Vagina (tissue), 2 donors: ENCODE measurements at regions not wholly inside any gene's neighbourhood (a gene's known extent, or its start where the extent isn't known, plus 50 kb on each side); places are given as distances from the start of the nearest gene placed in this dataset.
A peak's percentile ranks its signal among the peaks of the same experiment; 100 is the strongest.

ENCODE experiments used
- DNase-seq, 2 donors: peaks; one replicate each; pipeline ENCODE4 v3.0.0-alpha.2; 2017; ENCODE audit errors: extremely low spot score in 2 of 2
- H3K27ac ChIP-seq: fragments of 200-600 bp; sonication (generic); one replicate; pipeline ENCODE4 v1.5.1; 2019
- H3K27me3 ChIP-seq: fragments of 200-600 bp; sonication (generic); one replicate; pipeline ENCODE4 v1.5.1; 2019
- H3K36me3 ChIP-seq, 2 donors: fragments of 200-600 bp; sonication (generic); one replicate each; pipeline ENCODE4 v1.5.1; 2017 to 2019
- H3K4me1 ChIP-seq: fragments of 200-600 bp; sonication (generic); one replicate; pipeline ENCODE4 v1.5.1; 2019
- H3K4me3 ChIP-seq, 2 donors: fragments of 200-600 bp; sonication (generic); 1 replicate in 1 of 2; 2 replicates in 1 of 2; pipeline ENCODE4 v1.5.1; 2016 to 2019
- H3K9me3 ChIP-seq: fragments of 200-600 bp; sonication (generic); one replicate; pipeline ENCODE4 v1.5.1; 2019
- POLR2A ChIP-seq, 2 donors: fragments of 450-650 bp; IDR thresholded peaks; one replicate each; pipeline ENCODE4 v1.6.1; 2017; ENCODE audit warnings: antibody characterized with exemption in 2 of 2, mild to moderate bottlenecking in 2 of 2, moderate library complexity in 2 of 2
- POLR2AphosphoS5 ChIP-seq, 2 donors: sonication (generic); formaldehyde crosslinking; IDR thresholded peaks; one replicate each; pipeline ENCODE4 v1.9.0; 2017; ENCODE audit warnings: antibody characterized with exemption in 2 of 2, mild to moderate bottlenecking in 2 of 2, low read depth in 1 of 2; ENCODE audit not compliant: insufficient read depth in 1 of 2
- intact Hi-C: fragments of 100-400 bp; cut with DNase I; formaldehyde crosslinking; loops from one replicate; pipeline ENCODE4 v1.15.1; 2023
- TF ChIP-seq, protein P1 (sequence below), 3 experiments: fragments of 450-650 bp in 2 of 3; fragments of 200-600 bp in 1 of 3; sonication (generic) in 1 of 3; IDR thresholded peaks; one replicate each; pipeline ENCODE4 v1.5.1; 2017 to 2019; ENCODE audit warnings: antibody characterized with exemption in 3 of 3, mild to moderate bottlenecking in 2 of 3, moderate library complexity in 2 of 3

DNA sequence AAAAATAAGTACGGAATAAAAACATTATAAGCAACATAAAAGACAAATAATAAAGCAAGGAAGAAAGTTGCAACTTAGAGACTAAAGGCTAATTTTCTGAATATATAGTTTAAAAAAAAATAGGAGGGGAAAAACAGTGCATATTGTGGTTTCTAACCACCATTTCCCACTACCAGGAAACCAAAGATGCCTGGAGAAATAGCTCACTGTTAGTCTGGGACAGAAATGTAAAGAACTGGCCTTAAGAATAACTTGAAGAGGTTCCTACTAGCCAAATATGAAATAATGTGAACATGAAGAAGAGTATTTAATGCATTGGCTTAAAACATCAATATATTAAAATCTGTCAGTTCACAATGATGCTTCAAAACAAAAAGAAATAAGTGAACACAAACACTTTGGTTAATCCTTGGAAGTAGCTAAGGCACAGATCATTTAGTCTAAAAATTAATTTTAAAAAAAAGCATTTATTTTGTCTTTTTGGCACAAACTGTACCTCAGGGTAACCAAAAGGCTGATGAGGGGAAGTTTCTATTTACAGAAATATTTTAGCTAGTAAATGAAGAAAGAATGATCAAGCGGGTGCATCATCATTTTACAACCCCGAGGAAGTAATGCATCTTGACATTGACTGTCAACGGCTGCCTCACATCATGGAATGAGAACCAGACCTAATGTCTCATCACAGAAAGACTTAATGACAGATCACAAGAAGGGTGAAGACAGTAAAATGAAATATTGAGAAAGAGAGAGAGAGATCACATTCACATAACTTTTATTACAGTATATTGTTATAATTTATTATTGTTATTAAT lies 297.2 kb upstream of the LDB2 start:
- no peak for TF ChIP-seq POLR2A (IDR thresholded peaks at IDR 0.05)
- no peak for TF ChIP-seq POLR2AphosphoS5 (IDR thresholded peaks at IDR 0.05; ENCODE audit: insufficient read depth in 1 of 2, low read depth in 1 of 2)
- TF ChIP-seq, protein P1, sequence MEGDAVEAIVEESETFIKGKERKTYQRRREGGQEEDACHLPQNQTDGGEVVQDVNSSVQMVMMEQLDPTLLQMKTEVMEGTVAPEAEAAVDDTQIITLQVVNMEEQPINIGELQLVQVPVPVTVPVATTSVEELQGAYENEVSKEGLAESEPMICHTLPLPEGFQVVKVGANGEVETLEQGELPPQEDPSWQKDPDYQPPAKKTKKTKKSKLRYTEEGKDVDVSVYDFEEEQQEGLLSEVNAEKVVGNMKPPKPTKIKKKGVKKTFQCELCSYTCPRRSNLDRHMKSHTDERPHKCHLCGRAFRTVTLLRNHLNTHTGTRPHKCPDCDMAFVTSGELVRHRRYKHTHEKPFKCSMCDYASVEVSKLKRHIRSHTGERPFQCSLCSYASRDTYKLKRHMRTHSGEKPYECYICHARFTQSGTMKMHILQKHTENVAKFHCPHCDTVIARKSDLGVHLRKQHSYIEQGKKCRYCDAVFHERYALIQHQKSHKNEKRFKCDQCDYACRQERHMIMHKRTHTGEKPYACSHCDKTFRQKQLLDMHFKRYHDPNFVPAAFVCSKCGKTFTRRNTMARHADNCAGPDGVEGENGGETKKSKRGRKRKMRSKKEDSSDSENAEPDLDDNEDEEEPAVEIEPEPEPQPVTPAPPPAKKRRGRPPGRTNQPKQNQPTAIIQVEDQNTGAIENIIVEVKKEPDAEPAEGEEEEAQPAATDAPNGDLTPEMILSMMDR (IDR thresholded peaks at IDR 0.05): no peak
- Histone ChIP-seq H3K4me3 (no peak overlapping the region), H3K27ac (no peak overlapping the region), H3K4me1 (peaks cover 4% of the 10 kb centered on the region), H3K27me3 (no peaks in the 10 kb centered on the region), H3K36me3 (no peaks in the 10 kb centered on the region), H3K9me3 (no peaks in the 10 kb centered on the region)
- intact Hi-C loops: no loop called here
- DNase-seq: no peak

DNA sequence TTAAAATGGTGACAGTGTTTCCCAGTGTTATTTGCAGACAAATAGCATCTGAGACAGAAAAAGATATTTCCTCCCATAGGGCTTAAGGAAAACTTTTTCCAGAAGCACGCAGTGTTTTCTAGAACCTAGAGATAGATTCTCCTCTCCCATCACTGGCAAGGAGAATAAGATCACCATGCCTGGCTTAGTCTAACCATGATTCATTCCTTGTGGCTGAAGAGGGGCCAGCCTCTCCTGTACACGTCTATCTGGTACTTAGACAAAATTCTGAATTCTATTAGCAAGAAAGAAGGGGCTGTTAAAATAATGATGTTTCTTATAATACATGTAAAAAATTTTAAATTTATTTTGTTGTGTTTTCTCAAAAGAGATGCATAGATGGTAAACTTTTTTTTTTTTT lies 296.1 kb upstream of the LDB2 start:
- intact Hi-C loops: no loop called here

DNA sequence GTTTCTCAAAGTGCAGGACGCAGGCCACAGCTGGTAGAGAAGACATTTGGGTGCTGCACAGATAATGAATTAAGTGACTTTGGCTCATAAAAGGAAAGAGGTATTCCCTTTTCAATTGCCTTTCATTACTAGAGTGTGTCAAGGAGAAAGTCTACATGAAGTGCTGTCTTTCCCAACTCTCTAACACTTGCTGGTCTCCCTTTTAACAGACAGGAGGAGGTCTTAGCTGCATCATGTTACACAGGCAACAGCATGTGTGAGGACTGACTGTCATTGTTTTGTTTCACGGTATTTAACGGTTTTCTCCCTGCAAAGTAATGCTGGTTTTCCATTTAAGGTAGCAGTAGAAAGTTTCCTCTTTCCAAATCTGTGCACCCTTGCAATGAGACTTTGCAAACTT lies 291.3 kb upstream of the LDB2 start:
- Histone ChIP-seq H3K4me1 (peaks cover 12% of the 10 kb centered on the region), H3K36me3 (no peaks in the 10 kb centered on the region), H3K27me3 (no peaks in the 10 kb centered on the region), H3K9me3 (no peaks in the 10 kb centered on the region), H3K4me3 (no peak overlapping the region), H3K27ac (no peak overlapping the region)
- no peak for DNase-seq
- intact Hi-C loops: no loop called here
- no peak for TF ChIP-seq POLR2A (IDR thresholded peaks at IDR 0.05)
- TF ChIP-seq, protein P1 (IDR thresholded peaks at IDR 0.05): no peak
- TF ChIP-seq POLR2AphosphoS5 (IDR thresholded peaks at IDR 0.05; ENCODE audit: insufficient read depth in 1 of 2, low read depth in 1 of 2): no peak

More for the DNA sequence above, 296.1 kb upstream of the LDB2 start:
- no peak for TF ChIP-seq POLR2AphosphoS5 (IDR thresholded peaks at IDR 0.05; ENCODE audit: insufficient read depth in 1 of 2, low read depth in 1 of 2)
- TF ChIP-seq, protein P1 (IDR thresholded peaks at IDR 0.05): no peak
- TF ChIP-seq POLR2A (IDR thresholded peaks at IDR 0.05): no peak
- Histone ChIP-seq H3K4me1 (peaks cover 4% of the 10 kb centered on the region), H3K36me3 (no peaks in the 10 kb centered on the region), H3K27ac (no peak overlapping the region), H3K4me3 (no peak overlapping the region), H3K9me3 (no peaks in the 10 kb centered on the region), H3K27me3 (no peaks in the 10 kb centered on the region)
- DNase-seq: no peak

DNA sequence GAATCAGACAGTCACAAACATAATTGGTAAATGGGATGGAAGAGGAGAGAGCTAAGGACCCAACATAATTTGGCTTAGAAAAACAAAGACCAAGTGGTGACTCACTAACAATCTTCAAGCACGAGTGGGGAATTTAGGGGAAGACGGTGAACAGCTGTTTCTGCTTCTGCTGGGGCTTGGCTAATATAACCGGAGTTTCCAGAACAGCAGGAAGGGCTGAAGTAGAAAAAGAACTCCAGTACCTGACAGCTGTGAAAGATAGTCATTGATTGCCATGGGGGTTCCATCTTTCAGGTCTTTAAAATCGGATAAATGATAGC lies 290.9 kb upstream of the LDB2 start:
- H3K4me1 ChIP-seq: peaks cover 12% of the 10 kb centered on the region
- no peaks in the 10 kb centered on the region for H3K9me3 ChIP-seq
- H3K4me3 ChIP-seq: no peak overlapping the region
- intact Hi-C loops: no loop called here
- TF ChIP-seq POLR2AphosphoS5 (IDR thresholded peaks at IDR 0.05; ENCODE audit: insufficient read depth in 1 of 2, low read depth in 1 of 2): peak in 1 of 2 donors; percentile 27
- TF ChIP-seq, protein P1 (IDR thresholded peaks at IDR 0.05): no peak
- H3K27me3 ChIP-seq: no peaks in the 10 kb centered on the region
- no peaks in the 10 kb centered on the region for H3K36me3 ChIP-seq
- no peak overlapping the region for H3K27ac ChIP-seq
- DNase-seq: no peak
